Left forelimb (tissue), 1 donor: ENCODE measurements at regions not wholly inside any gene's neighbourhood (a gene's known extent, or its start where the extent isn't known, plus 50 kb on each side); places are given as distances from the start of the nearest gene placed in this dataset.
"Not testable (repeated sequence)": the region's sequence is repeated elsewhere in the genome, so short reads cannot be mapped to it uniquely, and the experiment has no call there.

ENCODE experiments used
- DNase-seq: peaks from one replicate; pipeline ENCODE4 v3.0.0-alpha.2; 2018; ENCODE audit warnings: low spot score

DNA sequence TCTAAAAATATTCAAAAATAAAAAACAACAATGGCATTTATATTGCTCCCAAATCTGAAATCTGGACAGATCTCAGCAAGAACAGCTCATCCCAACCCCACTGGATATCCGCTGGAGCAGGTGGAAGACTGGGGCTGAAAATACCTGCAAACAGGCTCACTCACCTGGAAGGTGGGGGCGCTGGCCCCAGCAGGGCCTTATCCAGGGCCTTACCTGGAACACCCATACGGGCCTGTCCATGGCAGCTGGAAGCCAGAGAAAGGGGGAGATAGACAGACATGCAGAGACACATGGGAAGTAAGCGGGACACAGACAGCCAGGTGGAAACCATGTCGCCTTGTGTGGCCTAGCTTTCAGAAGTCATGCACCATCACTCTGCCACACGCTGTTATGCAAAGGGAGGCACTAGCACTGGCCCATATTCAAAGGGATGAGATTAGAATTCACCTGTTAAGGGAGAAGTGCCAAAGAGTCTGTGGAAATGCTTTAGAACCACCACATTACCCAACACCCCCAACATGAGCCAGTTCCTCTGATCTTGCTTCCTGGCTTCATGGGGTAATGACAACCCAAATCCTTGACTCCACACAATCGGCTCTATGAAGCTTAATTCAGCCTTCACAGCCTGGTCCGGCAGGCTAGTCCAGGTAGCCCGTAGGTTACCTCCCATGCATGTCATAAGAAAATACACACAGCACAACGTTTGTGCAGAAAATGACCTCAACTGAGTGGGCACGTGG lies 99.0 kb upstream of the CDYL start:
- no peak for DNase-seq

DNA sequence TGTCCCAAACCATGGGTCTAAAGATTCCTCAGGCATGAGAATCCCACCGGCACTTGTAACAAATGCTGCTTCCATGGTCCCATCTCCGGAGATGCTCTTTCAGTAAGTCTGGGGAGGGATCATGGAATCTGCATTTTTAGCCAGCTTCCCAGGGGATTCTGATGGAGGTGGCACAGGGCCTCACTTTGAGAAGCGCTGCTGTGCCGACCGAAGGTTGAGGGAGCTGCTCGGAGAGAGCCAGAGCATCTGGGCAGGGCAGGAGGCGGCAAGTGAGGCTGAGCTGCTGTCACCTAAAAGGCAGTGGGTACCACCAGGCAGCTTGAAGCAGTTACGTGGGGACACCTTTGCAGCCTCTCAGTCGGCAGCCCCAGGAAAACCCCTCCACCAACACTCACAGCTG lies 100.2 kb upstream of the CDYL start:
- DNase-seq = no peak

DNA sequence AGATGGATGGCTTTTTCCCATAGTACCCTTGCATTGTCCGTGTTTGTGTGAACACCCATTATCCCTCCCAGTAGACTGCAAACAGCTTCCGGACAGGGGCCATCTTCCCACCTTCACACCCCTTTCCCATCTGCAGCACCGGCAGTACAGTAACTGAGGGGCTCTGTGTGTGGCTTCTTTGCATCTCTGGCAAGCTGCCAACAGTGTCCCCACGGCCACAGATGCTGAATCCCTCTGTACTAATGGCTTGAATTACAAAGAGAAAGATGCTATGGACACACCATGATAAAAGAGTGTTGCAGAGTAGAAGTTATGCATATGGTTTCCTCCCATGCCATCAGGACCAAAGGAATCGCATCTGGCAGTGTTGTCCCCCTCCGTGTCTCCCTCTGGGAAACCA lies 101.1 kb upstream of the CDYL start:
- no peak for DNase-seq

DNA sequence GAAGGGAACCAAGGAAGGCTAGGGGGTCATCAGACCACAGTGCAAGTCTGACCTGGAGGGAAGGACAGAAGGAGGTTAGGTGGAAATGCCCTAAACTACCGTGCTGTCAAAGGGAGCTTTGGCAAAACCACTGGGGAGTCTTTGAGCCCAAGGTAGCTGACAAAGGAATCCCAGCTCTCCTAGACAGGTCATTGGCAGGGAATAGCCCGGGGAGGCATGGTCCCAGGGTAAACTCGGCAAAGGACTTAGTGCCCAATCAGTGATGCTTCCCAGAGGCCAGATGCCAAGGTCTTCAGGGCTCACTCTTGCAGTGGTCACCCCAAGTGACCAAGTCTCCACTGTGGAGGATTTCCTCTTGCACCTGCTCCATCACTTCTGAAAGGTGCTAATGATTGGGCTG lies 102.3 kb upstream of the CDYL start:
- no peak for DNase-seq

DNA sequence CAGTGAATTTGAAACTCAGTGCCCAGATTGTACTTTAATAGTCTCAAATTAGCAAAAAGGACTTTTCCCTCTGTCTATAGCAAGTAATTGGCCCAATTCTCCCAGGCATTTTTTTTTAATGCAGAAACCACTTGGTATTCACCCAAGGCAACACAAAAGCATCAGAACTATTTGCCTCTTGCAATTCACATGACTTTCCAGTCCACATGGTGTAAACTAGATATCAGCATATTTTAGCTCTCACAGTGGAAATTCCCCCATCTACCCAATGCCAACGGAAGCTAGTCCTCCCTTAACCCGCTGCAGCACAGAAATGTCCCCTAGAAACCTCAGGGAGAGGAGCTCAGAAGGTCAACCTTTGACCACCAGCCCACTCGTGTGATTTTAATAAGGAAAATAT lies 103.4 kb upstream of the CDYL start:
- DNase-seq = no peak

DNA sequence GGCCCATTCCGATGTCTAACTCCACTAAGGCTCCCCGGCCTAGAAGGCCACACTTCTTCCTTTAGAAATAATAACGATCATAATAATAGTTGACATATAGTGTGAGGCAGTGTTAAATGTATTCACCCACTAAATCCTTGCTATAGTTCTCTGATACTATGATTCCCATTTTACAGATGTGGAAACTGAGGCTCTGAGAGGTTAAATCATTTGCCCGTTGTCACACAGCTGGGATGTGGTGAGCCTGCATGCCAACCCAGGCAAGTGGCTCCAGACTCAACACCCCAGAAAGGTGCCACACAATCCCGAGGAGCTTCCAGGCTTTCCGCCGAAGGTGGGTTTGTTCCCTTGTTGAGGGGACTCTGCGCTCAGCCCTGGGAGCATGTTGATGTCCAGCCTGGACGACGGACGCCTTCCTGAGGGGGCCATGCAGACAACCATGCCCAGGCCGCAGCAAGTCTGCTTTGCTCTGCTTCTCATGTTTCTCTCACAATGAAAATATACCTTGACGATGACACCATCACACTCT lies 104.6 kb upstream of the CDYL start:
- no peak for DNase-seq

DNA sequence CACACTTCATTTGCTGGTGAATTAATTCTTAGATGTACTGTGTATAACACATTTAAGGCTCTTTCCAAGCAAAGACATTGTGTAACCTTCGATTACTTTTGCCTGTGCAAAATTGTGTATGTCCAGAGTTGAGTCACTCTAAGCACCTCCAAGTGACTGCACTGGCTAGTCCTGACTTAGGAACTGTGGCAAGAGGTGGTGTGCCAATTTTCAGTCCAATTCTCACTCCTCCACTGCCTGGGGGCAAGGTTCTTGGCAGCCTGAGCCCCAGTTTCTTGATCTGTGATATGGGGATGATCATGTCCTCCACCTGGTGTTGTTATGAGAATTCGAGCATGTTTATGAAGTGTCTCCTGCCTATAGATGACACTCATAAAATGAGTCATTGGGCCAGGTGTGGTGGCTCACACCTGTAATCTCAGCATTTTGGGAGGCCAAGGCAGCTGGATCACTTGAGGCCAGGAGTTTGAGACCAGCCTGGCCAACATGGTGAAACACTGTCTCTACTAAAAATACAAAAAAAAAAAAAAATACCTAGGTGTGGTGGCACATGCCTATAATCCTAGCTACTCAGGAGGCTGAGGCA lies 105.3 kb upstream of the CDYL start:
- DNase-seq = no peak

DNA sequence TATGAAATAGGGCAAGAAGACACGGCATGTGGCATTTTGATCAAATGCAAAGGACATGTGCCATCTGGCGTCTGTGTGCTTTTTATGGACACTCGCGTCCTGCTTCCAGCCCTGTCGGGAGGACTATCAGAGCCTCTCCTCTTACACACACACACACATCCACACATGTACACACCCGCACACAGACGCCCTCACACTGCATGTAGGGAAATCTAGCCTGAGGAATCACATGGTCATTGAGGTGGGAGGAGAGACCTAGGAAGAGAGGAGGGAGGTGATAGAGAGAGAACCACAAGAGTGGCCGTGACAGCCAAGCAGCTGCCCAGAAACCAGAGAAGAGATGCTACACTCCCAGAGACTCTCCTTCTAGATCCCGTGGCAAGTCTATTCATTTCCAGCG lies 105.9 kb upstream of the CDYL start:
- DNase-seq = no peak

DNA sequence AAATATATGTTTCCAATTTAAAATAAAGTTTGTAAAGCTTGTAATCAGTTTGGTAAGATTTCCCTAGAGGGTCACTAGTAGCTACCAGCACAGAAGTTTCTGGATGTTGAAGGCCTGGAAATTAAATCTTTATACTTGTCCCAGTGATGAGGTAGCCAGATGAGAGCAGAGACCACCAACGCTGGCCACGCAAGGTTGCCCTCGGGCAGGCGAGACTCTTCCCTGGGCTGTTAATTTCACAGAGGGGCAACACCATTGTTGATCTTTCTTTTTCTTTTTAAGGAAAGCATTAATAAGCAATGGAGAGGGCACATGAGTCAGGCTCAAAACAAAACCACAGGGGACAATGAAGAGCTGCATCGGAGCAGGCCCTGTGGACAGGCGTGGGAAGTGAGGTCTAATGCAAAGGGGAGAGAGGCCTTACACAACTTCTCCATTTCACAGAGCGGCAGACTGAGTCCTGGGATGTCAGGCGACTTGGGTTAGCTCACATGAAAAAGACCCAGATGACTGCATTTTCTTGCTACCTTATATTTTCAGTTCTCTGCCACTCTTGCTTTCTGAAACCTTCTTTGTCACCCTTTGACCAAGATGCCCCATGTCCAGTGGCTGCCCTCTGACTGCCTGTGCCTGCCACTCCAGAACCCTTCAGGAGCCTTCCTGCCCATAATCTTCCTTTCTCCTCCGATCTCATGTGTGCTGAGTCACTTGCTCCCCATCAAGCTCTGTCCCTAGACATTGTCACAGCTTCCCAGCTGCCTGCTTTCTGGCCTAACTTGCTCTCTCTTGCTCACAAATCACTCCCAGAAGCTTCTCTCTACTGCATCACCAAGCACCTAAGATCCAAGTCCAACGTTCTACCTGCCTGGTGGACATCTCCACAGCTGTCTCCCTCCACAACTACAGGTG lies 107.7 kb upstream of the CDYL start:
- no peak for DNase-seq

DNA sequence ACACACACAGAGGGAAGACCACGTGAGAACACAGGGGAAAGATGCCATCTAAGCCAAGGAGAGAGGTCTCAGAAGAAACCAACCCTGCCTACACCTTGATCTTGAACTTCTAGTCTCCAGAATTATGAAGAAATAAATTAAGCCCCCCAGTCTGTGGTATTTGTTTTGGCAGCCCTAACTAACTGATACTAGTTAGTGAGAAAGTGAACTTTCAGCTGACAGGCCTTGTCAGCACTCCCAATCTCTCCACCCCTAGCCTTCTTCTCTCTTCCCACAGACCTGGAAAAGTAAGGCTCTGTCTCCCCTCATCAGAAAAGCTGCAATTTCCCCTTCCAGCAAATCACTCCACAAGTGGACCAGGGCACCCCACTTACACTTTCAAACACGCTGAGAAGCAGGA lies 108.6 kb upstream of the CDYL start:
- DNase-seq = peak; percentile 18

DNA sequence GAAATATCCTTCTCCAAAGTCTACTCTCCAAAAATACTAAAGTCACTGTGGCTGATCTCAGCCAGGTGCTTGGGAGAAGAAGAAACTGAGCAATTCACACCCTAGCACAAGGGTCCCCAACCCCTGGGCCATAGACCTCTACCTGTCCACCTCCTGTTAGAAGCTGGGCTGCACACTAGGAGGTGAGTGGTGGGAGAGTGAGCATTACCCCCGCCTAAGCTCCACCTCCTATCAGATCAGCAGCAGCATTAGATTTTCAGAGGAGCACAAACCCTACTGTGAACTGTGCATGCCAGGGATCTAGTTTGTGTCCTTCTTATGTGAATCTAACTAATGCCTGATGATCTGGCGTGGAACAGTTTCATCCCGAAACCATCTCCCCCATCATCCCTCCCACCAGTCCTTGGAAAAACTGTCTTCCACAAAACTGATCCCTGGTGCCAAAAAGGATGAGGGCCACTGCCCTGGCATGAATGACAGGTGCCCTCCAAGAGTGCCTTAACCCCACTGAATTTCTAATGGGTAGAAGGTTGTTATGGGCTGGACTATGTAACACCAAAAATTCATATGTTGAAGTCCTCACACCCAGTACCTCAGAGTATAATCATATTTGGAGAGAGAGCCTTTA lies 109.2 kb upstream of the CDYL start:
- peak; percentile 34 for DNase-seq

DNA sequence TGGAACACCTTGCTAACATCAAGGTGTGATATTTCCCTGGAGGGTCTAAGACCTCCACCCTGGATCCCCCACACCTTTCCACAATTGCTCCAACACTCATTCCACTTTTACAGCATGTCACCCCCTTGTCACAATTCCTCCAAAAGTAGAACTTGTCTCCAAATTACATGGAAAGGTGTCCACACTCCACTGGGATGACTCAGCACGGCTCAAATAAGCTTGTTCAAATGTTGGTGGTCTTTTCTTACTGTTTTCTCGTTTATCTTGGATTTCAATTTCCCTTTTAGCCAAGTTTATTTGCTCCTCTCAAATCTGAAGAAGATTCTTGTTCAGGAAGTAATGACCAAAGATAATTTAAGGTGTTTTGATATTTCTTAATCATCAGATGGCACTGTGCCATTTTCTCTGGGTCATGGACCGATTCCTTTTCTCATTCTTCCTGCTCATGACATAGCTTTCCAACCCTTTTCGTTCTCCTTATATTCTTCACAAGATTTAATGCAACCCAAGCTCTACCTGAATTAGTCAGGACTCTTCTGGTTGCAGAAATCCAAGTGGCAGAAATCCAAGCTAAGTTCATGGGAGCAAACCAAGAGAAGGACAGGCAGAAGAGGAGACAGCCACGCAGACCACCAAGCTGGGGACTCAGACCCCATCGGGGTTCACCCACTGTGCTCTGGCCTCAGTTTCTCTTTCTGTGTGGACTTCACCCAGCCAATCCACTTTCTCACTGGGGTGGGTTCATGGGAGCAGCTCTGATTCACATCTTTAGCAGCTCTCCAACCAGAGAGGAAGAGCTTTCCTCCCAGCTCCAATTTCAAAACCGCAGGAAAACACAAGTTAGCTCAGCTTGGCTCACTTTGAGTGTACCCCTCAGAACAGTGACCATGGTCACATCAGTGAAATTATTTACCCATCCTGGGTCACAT lies 110.5 kb upstream of the CDYL start:
- DNase-seq = no peak

DNA sequence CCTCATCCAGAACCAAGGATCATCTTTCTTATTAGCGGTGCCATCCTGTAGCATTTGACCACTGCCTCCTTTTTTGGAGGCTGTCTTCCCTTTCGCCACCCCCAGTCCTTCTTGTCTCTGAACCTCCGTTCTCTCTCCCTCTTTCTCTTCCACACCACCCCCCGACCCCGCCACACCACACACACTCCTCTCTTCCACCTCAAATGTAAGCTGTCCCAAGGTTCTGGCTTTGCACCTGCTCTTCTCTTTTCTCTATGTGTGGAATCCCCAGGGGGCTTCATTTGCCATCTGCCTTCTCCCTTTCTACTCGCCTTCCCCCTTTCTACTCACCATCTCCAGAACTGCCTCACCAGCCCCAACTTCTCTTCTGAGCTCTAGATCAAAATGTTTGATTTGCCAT lies 111.3 kb upstream of the CDYL start:
- DNase-seq = no peak

DNA sequence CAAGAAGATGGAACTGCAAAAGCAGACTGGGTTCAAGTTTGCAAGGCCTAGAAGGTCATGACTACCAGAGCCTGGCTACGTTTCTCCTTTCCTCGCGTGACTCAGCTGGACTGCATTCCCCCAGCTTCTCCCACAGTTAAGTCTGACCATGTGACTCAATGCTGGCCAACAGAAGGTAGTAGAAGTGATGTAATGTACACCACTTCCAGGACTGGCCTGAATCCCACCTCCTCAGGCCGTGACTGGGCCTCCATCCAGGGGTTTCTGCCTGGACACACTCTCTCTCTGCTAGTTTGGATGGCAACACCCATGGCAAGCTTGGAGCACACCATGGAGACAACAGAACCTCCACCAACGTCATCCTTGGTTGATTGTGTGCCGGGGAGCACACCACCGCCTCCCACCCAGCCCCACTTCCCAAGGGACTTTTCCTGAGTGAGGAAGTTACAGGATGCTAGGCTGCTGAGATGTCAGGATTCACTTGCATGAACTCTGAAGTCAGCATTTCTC lies 112.0 kb upstream of the CDYL start:
- DNase-seq = peak; percentile 78

DNA sequence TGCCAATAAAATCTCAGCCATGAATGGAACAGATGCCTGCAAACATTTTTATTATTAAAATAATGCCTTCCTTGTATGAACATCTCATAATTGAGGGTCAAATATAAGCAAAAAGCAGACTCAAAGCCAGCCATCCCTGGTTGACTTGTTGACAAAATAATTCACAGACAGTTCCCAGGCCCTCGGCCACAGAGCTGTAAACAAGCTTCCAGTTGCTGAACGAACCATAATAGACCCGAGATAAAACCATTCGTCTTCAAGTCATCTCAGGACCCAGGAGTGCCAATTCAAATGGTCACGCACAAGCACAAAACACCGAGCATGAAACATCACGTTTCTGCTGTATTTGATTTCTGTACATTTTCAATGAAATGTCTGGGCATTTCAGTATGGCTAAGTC lies 113.3 kb upstream of the CDYL start:
- no peak for DNase-seq

DNA sequence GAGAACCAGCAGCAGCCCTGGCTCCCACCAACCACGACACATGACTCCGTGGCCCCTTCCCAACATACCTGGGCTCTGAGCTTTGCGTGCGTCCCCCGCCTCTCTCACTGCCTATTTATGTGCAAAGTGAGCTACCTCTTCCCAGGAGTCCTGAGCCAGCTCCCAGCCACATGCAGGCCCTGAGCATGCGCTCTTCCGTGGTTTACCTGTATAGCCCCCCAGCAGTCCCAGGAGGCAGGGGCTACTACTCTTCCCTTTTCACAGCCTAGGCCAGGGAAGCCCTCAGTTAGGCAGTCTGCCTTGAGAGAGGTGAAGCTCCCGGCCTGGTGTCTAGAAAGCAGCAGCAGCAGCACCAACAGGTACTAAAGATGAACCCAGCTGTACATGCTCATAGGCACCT lies 114.8 kb upstream of the CDYL start:
- no peak for DNase-seq

DNA sequence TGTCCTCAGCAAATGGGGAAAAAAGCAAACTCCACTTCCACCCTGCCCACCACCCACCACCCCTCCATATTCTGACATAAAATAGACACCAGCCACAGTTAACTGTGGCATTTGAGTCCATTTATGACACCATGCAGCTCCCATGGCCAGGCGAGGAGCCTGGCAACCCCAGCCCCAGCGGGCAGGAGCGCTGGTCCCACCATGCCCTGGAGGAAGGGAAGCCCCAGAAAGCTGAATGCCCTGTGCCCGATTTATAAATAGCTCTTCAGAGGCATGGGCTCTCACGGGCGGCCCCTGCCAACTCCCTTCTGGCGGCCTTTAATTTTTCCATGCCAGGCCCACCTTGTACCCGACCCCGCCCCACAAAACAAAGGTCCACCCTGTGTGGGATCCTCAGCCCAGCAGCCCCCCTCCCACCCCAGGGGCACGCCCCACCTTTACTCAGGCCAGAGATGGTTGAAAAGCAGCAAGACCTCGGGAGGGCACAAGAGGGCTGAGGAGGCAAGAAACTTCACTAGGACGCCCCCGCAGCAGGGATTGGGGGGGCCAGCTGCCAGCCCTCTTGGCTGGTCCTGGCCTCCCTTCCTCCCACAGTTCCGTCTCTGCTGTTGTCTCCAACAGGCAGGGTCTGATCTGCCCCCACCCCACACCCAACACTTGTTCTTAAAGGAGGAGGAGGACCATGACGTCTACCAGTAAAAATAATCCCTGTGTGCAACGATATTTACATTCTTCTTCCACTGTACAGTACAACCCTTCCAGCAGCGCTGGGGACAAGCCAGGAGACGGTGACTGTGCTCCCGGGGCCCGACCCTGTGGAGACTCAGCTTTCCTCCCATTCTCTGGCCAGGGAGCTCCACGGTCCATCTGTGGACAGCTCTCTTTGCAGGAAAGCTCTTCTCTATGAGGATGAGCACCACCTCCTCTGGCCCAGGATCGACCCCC lies 115.6 kb upstream of the CDYL start:
- DNase-seq = no peak

DNA sequence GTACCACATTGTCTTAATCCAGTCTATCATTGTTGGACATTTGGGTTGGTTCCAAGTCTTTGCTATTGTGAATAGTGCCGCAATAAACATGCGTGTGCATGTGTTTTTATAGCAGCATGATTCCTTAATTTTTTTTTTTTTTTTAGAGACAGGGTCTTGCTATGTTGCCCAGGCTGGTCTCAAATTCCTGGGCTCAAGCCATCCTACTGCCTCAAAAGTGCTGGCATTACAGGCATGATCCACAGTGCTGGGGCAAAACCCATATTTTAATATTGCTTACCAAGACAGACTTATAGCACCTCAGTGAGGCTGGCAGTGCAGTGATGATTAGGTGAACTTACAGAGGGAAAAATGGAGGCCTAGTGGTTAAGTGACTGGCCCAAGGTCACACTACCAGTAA lies 116.5 kb upstream of the CDYL start:
- DNase-seq = not testable (repeated sequence)

DNA sequence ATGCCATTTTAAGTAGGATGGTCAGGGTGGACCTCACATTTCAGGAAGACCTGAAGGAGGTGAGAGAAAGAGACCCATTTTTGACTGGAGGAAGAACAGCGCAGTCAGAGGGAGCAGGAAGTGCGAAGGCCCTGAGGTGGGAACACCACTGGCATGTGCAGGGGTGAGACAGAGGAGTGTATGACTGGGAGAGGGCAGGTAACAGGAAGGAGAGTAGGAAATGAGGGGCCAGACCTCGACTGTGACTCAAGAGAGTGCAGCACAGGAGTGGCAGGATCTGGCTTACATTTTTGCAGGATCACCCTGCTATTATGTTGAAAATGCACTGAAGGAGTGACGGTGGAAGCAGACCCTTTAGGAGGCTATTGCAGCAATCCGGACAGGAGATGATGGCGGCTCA lies 117.7 kb upstream of the CDYL start:
- DNase-seq = no peak

DNA sequence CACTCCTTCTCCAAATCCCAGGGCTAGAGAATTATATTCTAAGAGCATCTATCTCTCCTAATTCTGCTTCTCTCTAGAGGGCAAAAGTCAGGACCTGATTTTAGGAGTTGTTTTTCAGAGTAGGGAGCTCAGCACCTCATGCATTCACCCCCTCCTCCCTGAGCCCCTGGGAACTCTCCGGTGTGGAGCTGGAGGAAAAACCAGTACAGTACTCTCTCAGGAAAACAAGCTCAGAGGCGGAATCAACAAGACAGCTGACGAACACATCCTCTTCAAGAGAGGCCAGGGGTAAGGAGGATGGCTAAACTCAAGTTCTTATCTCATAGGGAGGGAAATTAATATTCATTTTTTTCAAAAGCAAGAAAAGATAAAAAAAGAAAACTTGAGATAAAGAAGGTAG lies 120.1 kb upstream of the CDYL start:
- DNase-seq = no peak
